Liver (tissue), 3 donors: ENCODE measurements at regions not wholly inside any gene's neighbourhood (a gene's known extent, or its start where the extent isn't known, plus 50 kb on each side); places are given as distances from the start of the nearest gene placed in this dataset.

Experiments
- CTCF ChIP-seq: fragments of 150-350 bp; IDR thresholded peaks from 2 replicates; pipeline ENCODE4 v1.5.1; 2017; ENCODE audit warnings: improper control_type of control experiment, low read depth, low read length; ENCODE audit not compliant: missing input control
- GABPA ChIP-seq, 2 donors: IDR thresholded peaks in 1 of 2; conservative IDR thresholded peaks in 1 of 2; 2 replicates each; pipeline ENCODE4 v1.6.1; 2016; ENCODE audit warnings: antibody characterized with exemption in 2 of 2, mild to moderate bottlenecking in 1 of 2, moderate library complexity in 1 of 2
- JUND ChIP-seq, 2 donors: IDR thresholded peaks; 2 replicates each; pipeline ENCODE4 v1.6.1; 2016; ENCODE audit warnings: antibody characterized with exemption in 2 of 2
- RAD21 ChIP-seq, 2 donors: IDR thresholded peaks; 2 replicates each; pipeline ENCODE4 v1.6.1; 2016; ENCODE audit warnings: antibody characterized with exemption in 2 of 2, mild to moderate bottlenecking in 2 of 2
- REST ChIP-seq: IDR thresholded peaks from 2 replicates; pipeline ENCODE4 v1.6.1; 2016; ENCODE audit warnings: antibody characterized with exemption, mild to moderate bottlenecking
- TAF1 ChIP-seq: conservative IDR thresholded peaks from 2 replicates; pipeline ENCODE4 v1.6.1; 2016; ENCODE audit warnings: antibody characterized with exemption, mild to moderate bottlenecking
- donor health status: healthy.
- donor health status: healthy.

- TF ChIP-seq TAF1: no peak
- TF ChIP-seq CTCF: no peak
- no peak for TF ChIP-seq RAD21 (IDR thresholded peaks at IDR 0.05)
- TF ChIP-seq GABPA (IDR thresholded peaks at IDR 0.05 in 1 of 2, conservative IDR thresholded peaks at IDR 0.05 in 1 of 2): no peak
- TF ChIP-seq REST: no peak
- TF ChIP-seq JUND (IDR thresholded peaks at IDR 0.05): no peak
These were observed 468.4 kb upstream of the CNTN3 start for GRCh38 chr3:75082845-75083244.
